ENCODE measurements at regions not wholly inside any gene's neighbourhood (a gene's known extent, or its start where the extent isn't known, plus 50 kb on each side); places are given as distances from the start of the nearest gene placed in this dataset.

GRCh38 chr2:7513834-7514233, 596.6 kb downstream of the RNF144A start:
- TF ChIP-seq CTCF (IDR thresholded peaks at IDR 0.05) (no peak), POLR2A (IDR thresholded peaks at IDR 0.05) (no peak)
